ENCODE measurements at regions not wholly inside any gene's neighbourhood (a gene's known extent, or its start where the extent isn't known, plus 50 kb on each side); places are given as distances from the start of the nearest gene placed in this dataset.
A peak's percentile ranks its signal among the peaks of the same experiment; 100 is the strongest.
"Not testable (repeated sequence)": the region's sequence is repeated elsewhere in the genome, so short reads cannot be mapped to it uniquely, and the experiment has no call there.

DNA sequence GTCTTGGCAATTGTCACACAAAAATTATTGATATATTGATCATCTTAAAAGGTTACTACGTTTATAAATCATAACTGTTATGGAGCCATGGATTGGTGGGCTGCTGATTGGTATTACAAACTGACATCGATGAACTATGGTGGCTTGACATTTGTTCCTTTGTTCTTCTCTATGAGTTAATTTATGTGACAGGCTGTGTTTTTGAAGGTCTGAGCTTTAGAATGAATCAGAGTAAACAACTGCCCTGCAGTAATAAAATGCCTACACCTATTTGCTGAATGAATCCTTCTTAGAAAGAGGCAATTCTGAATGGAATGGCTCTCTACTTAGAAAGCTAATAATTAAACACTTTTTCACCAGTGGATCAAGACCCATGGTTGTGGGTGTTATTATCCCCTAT lies 506.3 kb upstream of the SPTLC3 start:
- no peak for ATAC-seq
- intact Hi-C loops (cut with micrococcal nuclease): no loop called here
- no peak for DNase-seq

- intact Hi-C loops (cut with micrococcal nuclease): no loop called here
- no peak for DNase-seq
- ATAC-seq: no peak
Measured at GRCh38 chr20:12504779-12505178, 504.0 kb upstream of the SPTLC3 start.

GRCh38 chr20:12511499-12511898 lies 497.3 kb upstream of the SPTLC3 start:
- ATAC-seq (no peak), DNase-seq (no peak)
- intact Hi-C loops (cut with micrococcal nuclease): no loop called here

DNA sequence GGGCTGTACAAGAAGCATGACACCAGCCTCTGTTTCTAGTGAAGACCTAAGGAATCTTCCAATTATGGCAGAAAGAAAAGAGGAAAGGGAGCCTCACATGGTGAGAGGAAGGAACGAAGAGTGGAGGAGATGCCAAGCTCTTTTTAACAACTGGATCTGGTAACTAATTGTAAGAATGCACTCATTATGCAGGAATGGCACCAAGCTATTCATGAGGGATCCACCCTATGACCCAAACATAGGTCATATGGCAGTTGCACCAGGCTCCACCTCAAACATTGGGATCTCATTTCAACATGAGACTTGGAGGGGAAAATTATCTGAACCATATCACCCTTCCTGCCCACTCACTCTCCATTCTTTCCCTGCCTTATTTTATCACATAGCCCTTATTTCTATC lies 496.0 kb upstream of the SPTLC3 start:
- DNase-seq: no peak
- intact Hi-C loops (cut with micrococcal nuclease): no loop called here

DNA sequence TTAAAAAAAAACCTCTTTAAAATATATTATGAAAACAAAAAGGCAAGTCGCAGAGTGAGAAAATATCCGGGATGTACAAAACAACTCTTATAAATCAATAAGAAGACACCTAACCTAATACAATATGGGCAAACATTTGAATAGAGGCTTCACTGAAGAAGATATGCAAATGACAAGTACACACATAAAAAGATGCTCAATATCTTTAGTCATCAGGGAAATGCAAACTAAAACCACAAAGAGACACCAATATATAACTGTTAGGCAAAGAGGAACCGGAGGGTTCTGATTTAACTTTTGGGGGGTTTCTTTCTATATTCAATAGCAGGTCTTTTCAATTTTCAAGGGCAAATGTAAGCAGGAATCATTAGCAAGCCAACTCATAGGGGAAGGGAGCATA lies 480.7 kb upstream of the SPTLC3 start:
- intact Hi-C loops (cut with micrococcal nuclease): no loop called here
- DNase-seq (no peak), ATAC-seq (no peak)

More for the DNA sequence above, 496.0 kb upstream of the SPTLC3 start:
- ATAC-seq: no peak

GRCh38 chr20:12528591-12529041 lies 480.2 kb upstream of the SPTLC3 start:
- no peak for DNase-seq
- ATAC-seq: no peak
- intact Hi-C loops (cut with micrococcal nuclease): no loop called here

- intact Hi-C loops (cut with micrococcal nuclease): no loop called here
- DNase-seq (no peak), ATAC-seq (no peak)
Measured at GRCh38 chr20:12531626-12532025, 477.1 kb upstream of the SPTLC3 start.

DNA sequence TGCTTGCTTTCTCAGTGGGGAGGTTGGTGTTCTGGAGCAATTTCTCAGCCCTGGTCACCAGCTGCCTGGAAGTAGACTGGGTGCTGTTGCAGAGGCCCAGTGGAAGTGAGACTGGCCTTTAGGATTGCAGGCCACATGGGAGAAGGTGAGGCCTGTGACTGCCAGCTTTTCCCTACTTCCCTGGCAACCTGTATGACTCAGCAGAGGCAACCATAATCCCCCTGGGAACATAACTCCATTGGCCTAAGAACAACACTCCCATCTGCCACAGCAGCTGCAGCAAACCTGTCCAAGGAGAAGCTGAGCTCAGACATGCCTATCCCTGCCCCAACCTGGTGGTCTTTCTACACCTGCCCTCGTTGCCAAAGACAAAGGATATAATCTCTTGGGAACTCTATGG lies 473.5 kb upstream of the SPTLC3 start:
- ATAC-seq: no peak
- DNase-seq: no peak
- intact Hi-C loops (cut with micrococcal nuclease): no loop called here

- no peak for DNase-seq
- intact Hi-C loops (cut with micrococcal nuclease): no loop called here
- no peak for ATAC-seq
Measured at GRCh38 chr20:12535770-12536169, 473.0 kb upstream of the SPTLC3 start.

- ATAC-seq (no peak), DNase-seq (no peak)
- intact Hi-C loops (cut with micrococcal nuclease): no loop called here
Measured at GRCh38 chr20:12554426-12554825, 454.3 kb upstream of the SPTLC3 start.

DNA sequence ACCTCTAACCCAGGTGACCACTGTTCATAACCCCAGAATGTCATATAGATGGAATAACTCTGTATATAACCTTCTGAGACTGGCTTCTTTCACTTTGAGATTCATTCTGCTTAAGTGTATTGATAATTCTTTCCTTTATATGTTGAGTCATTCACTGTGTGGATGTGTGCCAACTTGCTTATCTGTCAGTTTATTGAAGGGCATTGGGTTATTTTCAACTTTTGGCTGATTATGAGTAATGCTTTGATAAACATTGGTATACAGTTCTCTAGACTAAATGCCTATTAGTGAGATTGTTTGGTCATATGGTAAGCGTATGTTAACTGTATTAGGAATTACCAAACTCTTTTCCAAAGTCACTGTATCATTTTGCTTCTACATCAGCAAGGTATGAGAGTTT lies 453.4 kb upstream of the SPTLC3 start:
- intact Hi-C loops (cut with micrococcal nuclease): no loop called here
- ATAC-seq (no peak), DNase-seq (no peak)

- intact Hi-C loops (cut with micrococcal nuclease); ATAC-seq; DNase-seq: not testable (repeated sequence)
Measured at GRCh38 chr20:12555849-12556248, 452.9 kb upstream of the SPTLC3 start.

GRCh38 chr20:12557224-12557623 lies 451.5 kb upstream of the SPTLC3 start:
- intact Hi-C loops (cut with micrococcal nuclease): no loop called here
- DNase-seq (no peak), ATAC-seq (no peak)

GRCh38 chr20:12564979-12565378 lies 443.8 kb upstream of the SPTLC3 start:
- ATAC-seq (no peak), DNase-seq (no peak)
- intact Hi-C loops (cut with micrococcal nuclease): no loop called here

GRCh38 chr20:12566596-12566995 lies 442.2 kb upstream of the SPTLC3 start:
- no peak for ATAC-seq
- intact Hi-C loops (cut with micrococcal nuclease): no loop called here
- DNase-seq: no peak

DNA sequence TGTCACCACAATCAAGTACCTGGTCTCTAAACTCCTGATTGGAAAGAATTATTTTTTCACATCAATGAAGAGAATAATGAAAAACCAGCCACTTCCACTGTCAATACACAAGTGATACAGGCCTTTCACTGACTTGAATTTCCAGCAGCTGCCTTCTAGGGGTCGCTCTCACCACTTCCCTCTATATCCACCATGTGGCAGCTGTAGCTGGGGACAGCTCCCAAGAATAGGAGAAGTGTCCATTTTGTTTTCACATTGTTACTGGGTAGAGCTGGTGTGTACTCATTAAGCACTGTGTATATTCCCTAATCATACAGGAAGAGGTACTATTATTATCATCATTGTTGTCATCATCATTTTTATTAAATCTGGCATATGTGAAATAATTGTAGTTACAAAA lies 438.4 kb upstream of the SPTLC3 start:
- ATAC-seq: no peak
- intact Hi-C loops (cut with micrococcal nuclease): no loop called here
- DNase-seq: no peak

DNA sequence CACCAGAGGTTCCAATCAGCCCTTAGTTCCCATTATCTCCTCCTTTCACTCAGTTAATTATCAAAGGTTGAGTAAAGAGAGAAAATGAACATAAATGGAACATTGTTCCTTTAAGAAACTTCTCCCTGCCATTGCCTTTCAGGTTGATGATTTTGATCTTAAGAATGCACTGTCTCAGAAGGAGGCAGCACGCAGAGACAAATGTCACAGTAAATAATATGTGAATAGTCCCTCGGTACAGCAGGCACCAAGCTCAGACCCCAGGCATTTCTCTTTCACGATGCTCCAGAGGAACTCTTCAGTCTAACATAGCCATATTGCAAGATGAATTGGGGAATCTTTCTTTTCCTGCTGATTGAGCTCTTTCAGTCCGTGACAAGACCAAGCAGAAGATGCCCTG lies 435.3 kb upstream of the SPTLC3 start:
- ATAC-seq (no peak), DNase-seq (no peak)
- intact Hi-C loops (cut with micrococcal nuclease): no loop called here

- DNase-seq (peak; percentile 80), ATAC-seq (peak; percentile 96)
- intact Hi-C loops (cut with micrococcal nuclease): no loop called here
Measured at GRCh38 chr20:12575352-12576095, 433.2 kb upstream of the SPTLC3 start.

DNA sequence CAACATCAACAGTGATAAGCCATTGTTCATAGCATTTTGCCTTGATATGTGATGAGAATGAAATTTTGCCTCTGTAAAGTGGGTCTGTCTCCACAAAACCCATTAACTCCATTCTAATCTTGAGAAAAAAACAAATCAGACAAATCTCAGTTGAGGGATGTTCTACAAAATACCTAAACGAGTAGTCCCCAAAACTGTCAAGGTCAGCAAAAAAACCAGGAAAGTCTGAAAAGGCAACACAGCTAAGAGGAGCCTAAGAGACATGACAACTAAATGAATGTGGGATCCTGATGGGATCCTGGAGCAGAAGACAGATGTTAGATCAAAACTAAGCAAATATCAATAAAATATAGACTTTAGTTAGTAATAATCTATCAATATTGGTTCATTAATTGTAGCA lies 431.6 kb upstream of the SPTLC3 start:
- no peak for ATAC-seq
- DNase-seq: no peak
- intact Hi-C loops (cut with micrococcal nuclease): no loop called here

DNA sequence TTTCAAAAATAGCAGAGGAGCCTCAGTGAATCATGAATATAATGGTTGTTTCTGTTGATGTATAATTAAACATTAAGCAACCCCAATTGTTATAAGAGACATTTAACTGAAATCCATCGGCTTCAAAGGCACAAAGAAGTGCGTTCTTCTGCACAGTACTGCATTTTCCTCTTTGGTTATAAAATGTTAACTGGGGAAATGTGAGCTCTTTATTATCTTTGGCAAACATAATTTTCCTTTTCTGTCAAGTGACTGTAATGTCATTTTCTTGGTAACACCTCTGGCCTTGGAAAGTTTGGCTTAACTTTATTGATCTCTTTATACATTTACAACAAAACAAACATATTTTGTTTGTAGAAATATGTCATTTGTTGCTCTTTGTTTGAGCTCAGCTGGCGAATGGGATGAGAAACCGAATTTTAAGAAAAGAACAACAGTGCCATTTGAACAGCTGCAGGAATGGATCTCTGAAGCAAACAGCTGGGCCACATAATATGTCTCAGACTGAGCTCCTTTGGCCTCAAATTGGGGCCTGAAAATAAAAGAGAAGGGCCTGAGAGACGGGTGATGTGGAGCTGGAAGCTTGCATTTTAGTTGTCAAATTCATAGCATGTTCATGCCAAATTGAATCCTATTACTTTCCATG lies 427.0 kb upstream of the SPTLC3 start:
- ATAC-seq (peak; percentile 96), DNase-seq (no peak)
- intact Hi-C loops (cut with micrococcal nuclease): no loop called here

DNA sequence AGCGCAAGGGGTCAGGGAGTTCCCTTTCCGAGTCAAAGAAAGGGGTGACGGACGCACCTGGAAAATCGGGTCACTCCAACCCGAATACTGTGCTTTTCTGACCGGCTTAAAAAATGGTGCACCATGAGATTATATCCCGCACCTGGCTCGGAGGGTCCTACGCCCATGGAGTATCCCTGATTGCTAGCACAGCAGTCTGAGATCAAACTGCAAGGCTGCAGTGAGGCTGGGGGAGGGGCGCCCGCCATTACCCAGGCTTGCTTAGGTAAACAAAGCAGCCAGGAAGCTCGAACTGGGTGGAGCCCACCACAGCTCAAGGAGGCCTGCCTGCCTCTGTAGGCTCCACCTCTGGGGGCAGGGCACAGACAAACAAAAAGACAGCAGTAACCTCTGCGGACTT lies 426.1 kb upstream of the SPTLC3 start:
- intact Hi-C loops (cut with micrococcal nuclease); ATAC-seq; DNase-seq: not testable (repeated sequence)

Measured in left ventricle myocardium superior (tissue), 1 donor.